A549 (cell line): ENCODE measurements at regions not wholly inside any gene's neighbourhood (a gene's known extent, or its start where the extent isn't known, plus 50 kb on each side); places are given as distances from the start of the nearest gene placed in this dataset.
A peak's percentile ranks its signal among the peaks of the same experiment; 100 is the strongest.

Experiments
- ATAC-seq, 2 experiments: fragments of 200-7000 bp in 1 of 2; fragments of >200 bp in 1 of 2; cut with Nextera tagmentation in 1 of 2; cut with Tn5 transposase in 1 of 2; 3 replicates each; pipeline versions ENCODE4 v1.8.0 to v1.9.1; 2018 to 2020; ENCODE audit warnings: mild to moderate bottlenecking in 1 of 2, moderate library complexity in 1 of 2
- CTCF ChIA-PET: fragments of 300-600 bp; sonication (Branson Sonifier 250); formaldehyde crosslinking; extraction: SDS; loops from one replicate; lab custom pipeline; 2021; ENCODE audit warnings: antibody characterized with exemption, inconsistent platforms; lab: Yijun Ruan, JAX
- POLR2A ChIA-PET: fragments of 350-600 bp; formaldehyde crosslinking; extraction: SDS; loops from one replicate; lab custom pipeline; 2021; ENCODE audit warnings: antibody characterized with exemption, inconsistent platforms; lab: Yijun Ruan, JAX
- DNase-seq, 2 experiments: peaks; one replicate each; pipeline versions ENCODE4 v3.0.0 to v3.0.0-alpha.2; 2011 to 2016; ENCODE audit warnings: low read depth in 1 of 2, low spot score in 1 of 2
- FAIRE-seq: peaks from 2 replicates; lab custom pipeline; 2011; peaks lifted over from hg19 to GRCh38; lab: Jason Lieb, UNC
- H3K27ac ChIP-seq, 2 experiments: fragments of >200 bp; sonication (Bioruptor Twin); formaldehyde crosslinking; 3 replicates each; pipeline ENCODE4 v1.5.1; 2016 to 2017
- H3K4me1 ChIP-seq: fragments of >200 bp; sonication (Bioruptor Twin); formaldehyde crosslinking; 3 replicates; pipeline ENCODE4 v1.6.1; 2016
- H3K4me2 ChIP-seq: fragments of >200 bp; sonication (Bioruptor Twin); formaldehyde crosslinking; 3 replicates; pipeline ENCODE4 v1.6.1; 2016
- H3K4me3 ChIP-seq: fragments of >200 bp; sonication (Bioruptor Twin); formaldehyde crosslinking; 3 replicates; pipeline ENCODE4 v1.5.1; 2016
- H3K9me3 ChIP-seq: fragments of >200 bp; sonication (Bioruptor Twin); formaldehyde crosslinking; 3 replicates; pipeline ENCODE4 v1.6.1; 2016
- BHLHE40 ChIP-seq: IDR thresholded peaks from 2 replicates; pipeline ENCODE4 v1.6.1; 2012; ENCODE audit warnings: low read depth, low read length, inconsistent platforms
- CBX2 ChIP-seq: fragments of 200-600 bp; sonication (generic); IDR thresholded peaks from 2 replicates; pipeline ENCODE4 v1.6.1; 2016; ENCODE audit warnings: low read depth, mild to moderate bottlenecking, borderline replicate concordance
- CEBPB ChIP-seq, 2 experiments: fragments of >200 bp in 1 of 2; sonication (Bioruptor Twin) in 1 of 2; formaldehyde crosslinking in 1 of 2; IDR thresholded peaks; 2 replicates each; pipeline ENCODE4 v1.6.1; 2012 to 2016
- CHD2 ChIP-seq: fragments of 150-350 bp; IDR thresholded peaks from 2 replicates; pipeline ENCODE4 v1.6.1; 2014; ENCODE audit warnings: low read length; ENCODE audit not compliant: partially characterized antibody
- E2F6 ChIP-seq: IDR thresholded peaks from 2 replicates; pipeline ENCODE4 v1.6.1; 2012; ENCODE audit warnings: low read depth, borderline replicate concordance
- FOSB ChIP-seq: fragments of 250-450 bp; sonication (Bioruptor Pico); IDR thresholded peaks from 2 replicates; pipeline ENCODE4 v1.5.0; 2020; ENCODE audit warnings: mild to moderate bottlenecking, moderate library complexity
- HDAC2 ChIP-seq: fragments of 200-600 bp; sonication (generic); IDR thresholded peaks from 2 replicates; pipeline ENCODE4 v1.6.1; 2016
- HEYL ChIP-seq: fragments of 250-450 bp; sonication (Bioruptor Pico); IDR thresholded peaks from 2 replicates; pipeline ENCODE4 v1.8.0; 2021; ENCODE audit warnings: mild to moderate bottlenecking, moderate library complexity
- HOXA7 ChIP-seq: fragments of 250-450 bp; sonication (Bioruptor Pico); IDR thresholded peaks from 2 replicates; pipeline ENCODE4 v1.5.0; 2020; ENCODE audit warnings: mild to moderate bottlenecking, moderate library complexity
- HOXB13 ChIP-seq: fragments of 250-450 bp; sonication (Bioruptor Pico); IDR thresholded peaks from 2 replicates; pipeline ENCODE4 v1.5.0; 2020; ENCODE audit warnings: low read depth, mild to moderate bottlenecking, moderate library complexity
- JUN ChIP-seq, 2 experiments: fragments of >200 bp; sonication (Bioruptor Twin); formaldehyde crosslinking; IDR thresholded peaks; 2 replicates in 1 of 2; 3 replicates in 1 of 2; pipeline ENCODE4 v1.6.1; 2016 to 2017
- MAZ ChIP-seq: fragments of 150-350 bp; IDR thresholded peaks from 2 replicates; pipeline ENCODE4 v1.6.1; 2014; ENCODE audit warnings: antibody characterized with exemption, low read depth, low read length, borderline replicate concordance
- MYC ChIP-seq: IDR thresholded peaks from 2 replicates; pipeline ENCODE4 v1.6.1; 2012; ENCODE audit warnings: mild to moderate bottlenecking, inconsistent platforms, low read length, improper control_type of control experiment, borderline replicate concordance
- POLR2A ChIP-seq: IDR thresholded peaks from 2 replicates; pipeline ENCODE4 v1.6.1; 2012; ENCODE audit warnings: mild to moderate bottlenecking, low read length
- RARB ChIP-seq: fragments of 250-450 bp; sonication (Bioruptor Pico); IDR thresholded peaks from 2 replicates; pipeline ENCODE4 v1.8.0; 2021; ENCODE audit warnings: mild to moderate bottlenecking, moderate library complexity
- REST ChIP-seq: fragments of 200-600 bp; sonication (generic); IDR thresholded peaks from 2 replicates; pipeline ENCODE4 v1.6.1; 2016; ENCODE audit warnings: antibody characterized with exemption, mild to moderate bottlenecking, moderate library complexity
- RNF2 ChIP-seq: fragments of 200-600 bp; sonication (generic); IDR thresholded peaks from 2 replicates; pipeline ENCODE4 v1.6.1; 2016; ENCODE audit warnings: low read depth, mild to moderate bottlenecking, antibody characterized with exemption, moderate library complexity, borderline replicate concordance
- SREBF2 ChIP-seq: fragments of 450-650 bp; IDR thresholded peaks from 2 replicates; pipeline ENCODE4 v1.6.1; 2014; ENCODE audit warnings: mild to moderate bottlenecking, moderate library complexity
- TP53 ChIP-seq: fragments of 250-450 bp; sonication (Bioruptor Pico); IDR thresholded peaks from 2 replicates; pipeline ENCODE4 v1.5.0; 2021; ENCODE audit warnings: mild to moderate bottlenecking, moderate library complexity
- ZFP36 ChIP-seq: fragments of 450-650 bp; IDR thresholded peaks from 2 replicates; pipeline ENCODE4 v1.6.1; 2014; ENCODE audit warnings: borderline replicate concordance; ENCODE audit not compliant: partially characterized antibody
- ZNF302 ChIP-seq: fragments of 250-450 bp; sonication (Bioruptor Pico); IDR thresholded peaks from 2 replicates; pipeline ENCODE4 v1.9.0; 2021; ENCODE audit warnings: inconsistent platforms, mild to moderate bottlenecking, moderate library complexity
- ZSCAN20 ChIP-seq: fragments of 250-450 bp; sonication (Bioruptor Pico); IDR thresholded peaks from 2 replicates; pipeline ENCODE4 v1.8.0; 2022; ENCODE audit warnings: mild to moderate bottlenecking, moderate library complexity
- WGBS: methylation state at CpG from one replicate; pipeline ENCODE4 v1.1.6; 2017; ENCODE audit errors: missing lambda C conversion rate; 5-methylcytosine and 5-hydroxymethylcytosine counted together
- TF ChIP-seq, protein P1 (sequence below): fragments of >200 bp; sonication (Bioruptor Twin); formaldehyde crosslinking; IDR thresholded peaks from 3 replicates; pipeline ENCODE4 v1.6.1; 2016

DNA sequence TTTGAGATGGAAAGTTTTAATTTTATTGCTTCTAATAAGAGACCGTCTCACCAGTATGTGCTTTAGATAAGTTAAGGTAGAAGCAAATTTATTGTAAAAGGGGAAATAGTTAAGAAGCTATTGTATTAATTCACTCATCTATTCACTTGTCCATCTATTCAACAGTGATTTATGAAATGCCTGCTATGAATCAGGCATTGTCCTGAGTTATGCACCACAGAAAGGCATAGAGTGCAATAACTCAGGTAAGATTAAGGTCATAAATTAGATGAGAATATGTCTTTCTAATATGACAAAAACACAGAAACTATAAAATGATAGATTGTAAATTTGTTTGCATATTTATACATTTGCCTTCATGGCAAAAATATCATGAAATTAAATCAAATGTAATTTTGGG, 379.3 kb upstream of the PCDH15 start:
- Histone ChIP-seq H3K4me1 (no peaks in the 10 kb centered on the region), H3K9me3 (no peaks in the 10 kb centered on the region), H3K27ac (no peak overlapping the region), H3K4me2 (no peak overlapping the region), H3K4me3 (no peak overlapping the region)
- no peak for TF ChIP-seq HDAC2
- TF ChIP-seq FOSB (CRISPR knock-in tag): no peak
- no peak for TF ChIP-seq HOXA7 (CRISPR knock-in tag)
- TF ChIP-seq ZSCAN20 (CRISPR knock-in tag): no peak
- no peak for TF ChIP-seq MYC
- no peak for TF ChIP-seq CBX2
- ATAC-seq (no peak), DNase-seq (no peak), FAIRE-seq (no peak)
- 90% methylated on average over 1 of the region's 1 CpG for WGBS
- POLR2A ChIA-PET: no interaction called here
- CTCF ChIA-PET: no interaction called here

- CTCF ChIA-PET: interaction anchor here (0.6 kb wide), 1 partner anchor 106 kb away, joined by 3 read pairs; no protein-coding TSS in a partner anchor
- Histone ChIP-seq H3K4me3 (no peak overlapping the region), H3K27ac (no peak overlapping the region)
- peak in 1 of 2 experiments; percentile 6 for DNase-seq
- WGBS: 2% methylated on average over 4 of the region's 4 CpGs
- POLR2A ChIA-PET: no interaction called here
- TF ChIP-seq, protein P1, sequence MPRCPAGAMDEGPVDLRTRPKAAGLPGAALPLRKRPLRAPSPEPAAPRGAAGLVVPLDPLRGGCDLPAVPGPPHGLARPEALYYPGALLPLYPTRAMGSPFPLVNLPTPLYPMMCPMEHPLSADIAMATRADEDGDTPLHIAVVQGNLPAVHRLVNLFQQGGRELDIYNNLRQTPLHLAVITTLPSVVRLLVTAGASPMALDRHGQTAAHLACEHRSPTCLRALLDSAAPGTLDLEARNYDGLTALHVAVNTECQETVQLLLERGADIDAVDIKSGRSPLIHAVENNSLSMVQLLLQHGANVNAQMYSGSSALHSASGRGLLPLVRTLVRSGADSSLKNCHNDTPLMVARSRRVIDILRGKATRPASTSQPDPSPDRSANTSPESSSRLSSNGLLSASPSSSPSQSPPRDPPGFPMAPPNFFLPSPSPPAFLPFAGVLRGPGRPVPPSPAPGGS: no peak
- TF ChIP-seq TP53: no peak
- TF ChIP-seq JUN (IDR thresholded peaks at IDR 0.05): no peak
- no peak for TF ChIP-seq ZFP36
- no peak for TF ChIP-seq RARB (CRISPR knock-in tag)
- TF ChIP-seq E2F6: no peak
- no peak for TF ChIP-seq REST
- no peak for TF ChIP-seq MAZ
- no peak for TF ChIP-seq HOXB13 (CRISPR knock-in tag)
- TF ChIP-seq, all 56 proteins: peak for 0
- no peak for FAIRE-seq
- ATAC-seq: no peak
- no peak overlapping the region for H3K4me2 ChIP-seq
- H3K4me1 ChIP-seq: no peaks in the 10 kb centered on the region
- H3K9me3 ChIP-seq: no peaks in the 10 kb centered on the region
Observed at GRCh38 chr10:55174419-55174818, 373.4 kb upstream of the PCDH15 start.

DNA sequence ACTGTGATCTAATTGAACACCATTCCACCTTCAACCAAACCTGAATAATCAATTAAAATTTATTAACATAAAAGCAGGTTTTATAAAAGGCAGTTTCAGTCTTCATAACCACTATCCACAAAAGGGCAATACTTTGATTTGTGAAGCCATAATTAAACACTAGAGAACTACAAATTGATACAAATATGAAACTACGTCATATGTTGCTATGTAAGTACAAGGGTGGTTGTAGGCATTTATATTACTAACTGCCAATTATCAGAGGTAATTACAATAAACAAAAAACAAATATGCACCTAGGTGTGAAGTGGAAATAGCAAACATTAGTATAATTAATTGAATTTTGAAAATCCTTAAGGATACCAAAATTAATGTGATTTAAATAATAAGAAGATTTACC, 368.5 kb upstream of the PCDH15 start:
- FAIRE-seq (no peak), DNase-seq (no peak), ATAC-seq (no peak)
- Histone ChIP-seq H3K4me1 (no peaks in the 10 kb centered on the region), H3K9me3 (no peaks in the 10 kb centered on the region), H3K4me2 (no peak overlapping the region), H3K27ac (no peak overlapping the region), H3K4me3 (no peak overlapping the region)
- WGBS: 32% methylated on average over 1 of the region's 1 CpG
- POLR2A ChIA-PET: no interaction called here
- CTCF ChIA-PET: no interaction called here
- no peak for TF ChIP-seq FOSB (CRISPR knock-in tag)
- no peak for TF ChIP-seq MAZ
- no peak for TF ChIP-seq POLR2A
- no peak for TF ChIP-seq CHD2
- no peak for TF ChIP-seq BHLHE40
- no peak for TF ChIP-seq RNF2
- TF ChIP-seq HEYL (CRISPR knock-in tag): no peak
- TF ChIP-seq ZNF302 (CRISPR knock-in tag): no peak
- TF ChIP-seq HOXA7 (CRISPR knock-in tag): no peak
- TF ChIP-seq, protein P1: no peak
- TF ChIP-seq RARB (CRISPR knock-in tag): no peak
- TF ChIP-seq JUN (IDR thresholded peaks at IDR 0.05): no peak
- TF ChIP-seq SREBF2: no peak
- TF ChIP-seq CEBPB (IDR thresholded peaks at IDR 0.05): no peak
- no peak for TF ChIP-seq HOXB13 (CRISPR knock-in tag)
